MV-4-11 (cell line): ENCODE measurements at regions not wholly inside any gene's neighbourhood (a gene's known extent, or its start where the extent isn't known, plus 50 kb on each side); places are given as distances from the start of the nearest gene placed in this dataset.
"Not testable (repeated sequence)": the region's sequence is repeated elsewhere in the genome, so short reads cannot be mapped to it uniquely, and the experiment has no call there.

Experiments
- DNase-seq: peaks from one replicate; lab custom pipeline; 2025; lab: John Stamatoyannopoulos, UW

- no peak for DNase-seq
Observed at GRCh38 chr10:128178302-128178958, 52.2 kb upstream of the MKI67 start.

GRCh38 chr10:128180843-128181242 is 54.6 kb upstream of the MKI67 start:
- peak; percentile 27 for DNase-seq

GRCh38 chr10:128185627-128186026 is 59.4 kb upstream of the MKI67 start:
- no peak for DNase-seq

GRCh38 chr10:128186959-128187787 is 61.0 kb upstream of the MKI67 start:
- no peak for DNase-seq

GRCh38 chr10:128187788-128188185 is 61.6 kb upstream of the MKI67 start:
- DNase-seq: no peak

- DNase-seq: no peak
Observed at GRCh38 chr10:128189176-128189575, 63.0 kb upstream of the MKI67 start.

- no peak for DNase-seq
Observed at GRCh38 chr10:128191847-128192246, 65.6 kb upstream of the MKI67 start.

GRCh38 chr10:128201826-128202225 is 75.6 kb upstream of the MKI67 start:
- DNase-seq: not testable (repeated sequence)

- no peak for DNase-seq
Observed at GRCh38 chr10:128203028-128203427, 76.8 kb upstream of the MKI67 start.

- DNase-seq: not testable (repeated sequence)
Observed at GRCh38 chr10:128205591-128205990, 79.4 kb upstream of the MKI67 start.

GRCh38 chr10:128206676-128207075 is 80.5 kb upstream of the MKI67 start:
- no peak for DNase-seq

GRCh38 chr10:128209862-128210214 is 83.6 kb upstream of the MKI67 start:
- no peak for DNase-seq

GRCh38 chr10:128210215-128211063 is 84.2 kb upstream of the MKI67 start:
- peak; percentile 4 for DNase-seq

- DNase-seq: no peak
Observed at GRCh38 chr10:128211064-128211504, 84.9 kb upstream of the MKI67 start.

- peak; percentile 70 for DNase-seq
Observed at GRCh38 chr10:128211953-128212727, 85.9 kb upstream of the MKI67 start.

- DNase-seq: no peak
Observed at GRCh38 chr10:128213156-128213555, 86.9 kb upstream of the MKI67 start.

- no peak for DNase-seq
Observed at GRCh38 chr10:128215733-128216132, 89.5 kb upstream of the MKI67 start.

- peak; percentile 12 for DNase-seq
Observed at GRCh38 chr10:128217136-128217535, 90.9 kb upstream of the MKI67 start.

GRCh38 chr10:128218161-128218560 is 91.9 kb upstream of the MKI67 start:
- DNase-seq: no peak

- DNase-seq: no peak
Observed at GRCh38 chr10:128219295-128219694, 93.1 kb upstream of the MKI67 start.

GRCh38 chr10:128220021-128220420 is 93.8 kb upstream of the MKI67 start:
- no peak for DNase-seq

GRCh38 chr10:128221117-128221516 is 94.9 kb upstream of the MKI67 start:
- peak; percentile 4 for DNase-seq
